ENCODE measurements at regions not wholly inside any gene's neighbourhood (a gene's known extent, or its start where the extent isn't known, plus 50 kb on each side); places are given as distances from the start of the nearest gene placed in this dataset.

DNA sequence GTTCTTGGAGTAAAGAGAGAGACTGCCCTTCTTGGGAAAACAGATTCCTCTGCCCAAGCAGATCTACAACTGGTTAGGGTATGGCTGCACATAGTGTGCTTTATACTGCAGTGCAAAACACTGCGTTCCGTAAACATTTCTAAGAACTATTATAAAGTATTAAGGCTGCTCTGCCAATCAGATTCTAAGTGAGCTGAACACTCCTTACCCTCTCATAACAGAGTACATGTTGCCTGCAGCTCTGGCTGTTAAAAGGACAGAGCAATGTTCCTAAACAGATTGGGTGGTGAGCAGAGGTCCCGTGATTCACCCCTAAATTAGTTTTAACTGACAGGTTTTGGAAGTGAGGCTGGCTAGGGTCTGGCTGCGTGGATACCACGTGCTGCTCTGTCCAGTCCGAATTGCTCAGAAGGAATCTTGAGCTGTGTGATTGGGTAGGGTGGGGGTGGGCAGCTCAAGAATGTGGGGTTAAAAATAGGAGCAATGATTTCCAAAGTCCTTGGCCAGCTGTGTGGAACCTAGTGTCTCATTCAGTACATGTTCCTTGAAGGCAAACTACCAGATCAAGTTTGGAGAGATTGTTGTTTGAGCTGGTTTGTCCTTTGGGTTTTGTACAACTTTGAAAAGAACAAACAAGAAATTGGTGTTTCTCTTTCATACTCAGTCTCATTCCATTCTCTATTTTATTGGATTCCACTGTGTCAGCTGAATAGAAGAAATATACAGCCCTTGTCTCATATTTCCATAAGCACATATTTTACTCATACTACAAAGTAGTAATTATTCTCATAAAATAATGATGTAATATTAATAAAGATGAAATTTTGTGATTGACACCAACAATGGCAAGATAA is 497.6 kb upstream of the CD180 start:
- no peaks in the 10 kb centered on the region for H3K36me3 ChIP-seq (ENCODE audit: control insufficient read depth, insufficient read depth, low read length)
- H3K9me3 ChIP-seq (ENCODE audit: control insufficient read depth, insufficient read depth, low read length), result no peaks in the 10 kb centered on the region
- H3K27ac ChIP-seq (ENCODE audit: low read depth, low read length), result no peak overlapping the region
- H3K27me3 ChIP-seq (ENCODE audit: control insufficient read depth, insufficient read depth, low read length), result no peaks in the 10 kb centered on the region
- no peak overlapping the region for H3K4me3 ChIP-seq (ENCODE audit: low read depth, low read length)
- no peak overlapping the region for H3K9ac ChIP-seq (ENCODE audit: low read depth, low read length)
- H3K4me1 ChIP-seq (ENCODE audit: control insufficient read depth, insufficient read depth, low read length), result no peaks in the 10 kb centered on the region

DNA sequence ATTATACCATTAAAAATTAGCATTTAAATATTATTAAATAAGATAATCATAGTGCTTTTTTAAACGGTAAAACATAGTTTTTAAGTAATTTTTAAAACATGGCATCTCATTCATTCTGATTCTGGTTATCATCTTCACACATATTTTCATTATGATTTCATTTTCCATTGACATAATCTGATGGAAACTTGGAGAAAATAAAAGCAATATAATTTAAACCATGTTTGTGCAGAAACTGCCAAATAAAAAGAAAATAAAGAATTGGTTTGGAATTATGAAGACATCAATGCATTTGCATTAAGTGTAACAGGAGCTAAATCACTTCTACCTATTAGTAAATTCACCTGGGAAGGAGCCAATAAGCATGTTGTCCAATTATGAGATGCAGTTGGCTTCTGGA is 490.1 kb upstream of the CD180 start:
- H3K4me1 ChIP-seq (ENCODE audit: control insufficient read depth, insufficient read depth, low read length), result no peaks in the 10 kb centered on the region
- peaks cover 8% of the 10 kb centered on the region; the same call in 1 of the 2 replicates for H3K9me3 ChIP-seq (ENCODE audit: control insufficient read depth, insufficient read depth, low read length)
- no peaks in the 10 kb centered on the region for H3K27me3 ChIP-seq (ENCODE audit: control insufficient read depth, insufficient read depth, low read length)
- no peak overlapping the region for H3K9ac ChIP-seq (ENCODE audit: low read depth, low read length)
- no peaks in the 10 kb centered on the region for H3K36me3 ChIP-seq (ENCODE audit: control insufficient read depth, insufficient read depth, low read length)
- H3K4me3 ChIP-seq (ENCODE audit: low read depth, low read length), result no peak overlapping the region
- H3K27ac ChIP-seq (ENCODE audit: low read depth, low read length), result no peak overlapping the region

DNA sequence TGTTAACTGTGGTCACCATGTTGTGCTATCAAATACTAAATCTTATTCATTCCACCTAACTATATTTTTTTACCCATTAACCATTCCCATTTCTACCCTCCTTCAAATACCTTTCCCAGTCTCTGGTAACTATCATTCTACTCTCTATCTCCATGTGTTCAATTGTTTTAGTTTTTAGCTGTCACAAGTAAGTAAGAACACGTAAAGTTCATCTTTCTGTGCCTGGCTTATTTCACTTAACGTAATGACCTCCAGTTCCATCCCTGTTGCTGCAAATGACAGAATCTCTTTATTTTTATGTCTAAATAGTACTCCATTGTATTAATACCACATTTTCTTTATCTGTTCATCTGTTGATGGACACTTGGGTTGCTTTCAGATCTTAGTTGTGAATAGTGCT is 485.1 kb upstream of the CD180 start:
- Histone ChIP-seq H3K9ac (ENCODE audit: low read depth, low read length) (no peak overlapping the region), H3K27me3 (ENCODE audit: control insufficient read depth, insufficient read depth, low read length) (no peaks in the 10 kb centered on the region), H3K9me3 (ENCODE audit: control insufficient read depth, insufficient read depth, low read length) (peaks cover 6% of the 10 kb centered on the region; the same call in 1 of the 2 replicates), H3K4me3 (ENCODE audit: low read depth, low read length) (no peak overlapping the region), H3K27ac (ENCODE audit: low read depth, low read length) (no peak overlapping the region), H3K36me3 (ENCODE audit: control insufficient read depth, insufficient read depth, low read length) (no peaks in the 10 kb centered on the region), H3K4me1 (ENCODE audit: control insufficient read depth, insufficient read depth, low read length) (peaks cover 9% of the 10 kb centered on the region)

DNA sequence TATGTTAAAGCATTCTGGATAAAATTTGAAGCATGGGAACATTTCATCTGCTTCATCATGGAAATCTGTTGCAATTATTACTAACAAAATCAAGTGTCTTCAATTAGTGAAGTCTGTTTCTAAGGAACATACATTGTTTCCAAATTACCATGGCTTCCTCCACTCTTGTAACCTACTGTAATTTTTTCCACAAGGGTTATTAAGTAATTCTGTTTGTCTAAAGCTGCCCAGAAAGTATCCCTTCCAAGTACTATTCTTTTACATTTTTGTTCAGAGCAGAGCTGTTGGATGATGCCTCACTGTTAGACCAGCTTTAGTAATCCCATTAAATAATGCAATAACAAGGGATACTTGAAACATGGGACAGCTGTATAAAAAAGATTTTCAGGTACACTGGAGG is 483.5 kb upstream of the CD180 start:
- Histone ChIP-seq H3K36me3 (ENCODE audit: control insufficient read depth, insufficient read depth, low read length) (no peaks in the 10 kb centered on the region), H3K27me3 (ENCODE audit: control insufficient read depth, insufficient read depth, low read length) (no peaks in the 10 kb centered on the region), H3K4me1 (ENCODE audit: control insufficient read depth, insufficient read depth, low read length) (peaks cover 9% of the 10 kb centered on the region), H3K9me3 (ENCODE audit: control insufficient read depth, insufficient read depth, low read length) (peaks cover 4% of the 10 kb centered on the region; the same call in 1 of the 2 replicates), H3K27ac (ENCODE audit: low read depth, low read length) (no peak overlapping the region), H3K4me3 (ENCODE audit: low read depth, low read length) (no peak overlapping the region), H3K9ac (ENCODE audit: low read depth, low read length) (no peak overlapping the region)

DNA sequence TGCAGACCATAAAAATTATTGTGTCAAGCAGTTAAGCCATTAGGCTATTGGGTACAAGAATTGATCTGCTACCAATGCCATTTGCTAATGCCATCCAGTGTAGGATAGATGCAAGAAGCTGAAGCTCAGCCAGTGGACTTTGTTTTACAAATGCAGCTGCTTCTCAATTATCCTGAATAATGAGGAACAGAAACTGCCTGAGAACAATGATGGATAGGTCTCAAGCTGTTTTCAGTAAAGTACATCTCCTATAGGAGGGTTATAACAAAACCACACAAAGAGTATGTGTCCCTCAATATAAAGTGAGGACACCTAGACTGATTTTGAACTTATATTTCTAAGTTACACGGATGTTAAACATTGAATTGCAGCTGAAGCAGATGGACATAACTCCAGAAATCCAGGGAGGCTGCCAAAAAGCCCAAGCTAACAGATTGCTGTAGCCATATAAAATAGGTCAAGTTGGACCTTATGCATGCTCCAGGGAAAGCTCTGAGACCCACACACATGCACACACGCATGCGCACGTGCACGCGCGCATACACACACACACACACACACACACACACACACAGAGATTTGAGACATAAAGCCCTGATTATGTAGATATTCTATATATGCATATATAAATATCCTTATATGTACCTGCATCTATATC is 482.7 kb upstream of the CD180 start:
- H3K9ac ChIP-seq (ENCODE audit: low read depth, low read length), result no peak overlapping the region
- no peak overlapping the region for H3K27ac ChIP-seq (ENCODE audit: low read depth, low read length)
- H3K27me3 ChIP-seq (ENCODE audit: control insufficient read depth, insufficient read depth, low read length), result no peaks in the 10 kb centered on the region
- no peak overlapping the region for H3K4me3 ChIP-seq (ENCODE audit: low read depth, low read length)
- H3K4me1 ChIP-seq (ENCODE audit: control insufficient read depth, insufficient read depth, low read length), result peaks cover 9% of the 10 kb centered on the region
- peaks cover 4% of the 10 kb centered on the region; the same call in 1 of the 2 replicates for H3K9me3 ChIP-seq (ENCODE audit: control insufficient read depth, insufficient read depth, low read length)
- no peaks in the 10 kb centered on the region for H3K36me3 ChIP-seq (ENCODE audit: control insufficient read depth, insufficient read depth, low read length)

DNA sequence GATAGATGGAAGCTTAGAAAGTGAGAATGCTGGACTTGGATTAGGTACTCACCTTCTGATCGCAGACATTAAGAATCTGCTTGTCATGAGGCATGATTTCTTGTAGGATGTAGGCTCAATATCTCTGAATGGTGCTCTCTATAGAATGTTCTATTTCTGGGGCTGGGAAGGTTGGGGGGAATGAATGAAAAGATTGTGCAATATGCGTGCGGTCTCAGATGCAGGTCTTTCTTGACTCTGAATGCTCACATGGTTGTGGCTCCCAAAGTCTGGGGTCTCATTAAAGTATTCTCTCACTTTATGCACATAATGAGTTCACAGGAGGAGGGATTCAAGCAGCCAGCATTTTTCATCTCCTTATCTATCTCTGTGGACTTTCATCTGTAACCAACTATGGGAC is 482.0 kb upstream of the CD180 start:
- H3K36me3 ChIP-seq (ENCODE audit: control insufficient read depth, insufficient read depth, low read length), result no peaks in the 10 kb centered on the region
- H3K27ac ChIP-seq (ENCODE audit: low read depth, low read length), result no peak overlapping the region
- H3K4me1 ChIP-seq (ENCODE audit: control insufficient read depth, insufficient read depth, low read length), result peaks cover 9% of the 10 kb centered on the region
- H3K4me3 ChIP-seq (ENCODE audit: low read depth, low read length), result no peak overlapping the region
- H3K9ac ChIP-seq (ENCODE audit: low read depth, low read length), result no peak overlapping the region
- no peaks in the 10 kb centered on the region for H3K27me3 ChIP-seq (ENCODE audit: control insufficient read depth, insufficient read depth, low read length)
- H3K9me3 ChIP-seq (ENCODE audit: control insufficient read depth, insufficient read depth, low read length), result no peaks in the 10 kb centered on the region

DNA sequence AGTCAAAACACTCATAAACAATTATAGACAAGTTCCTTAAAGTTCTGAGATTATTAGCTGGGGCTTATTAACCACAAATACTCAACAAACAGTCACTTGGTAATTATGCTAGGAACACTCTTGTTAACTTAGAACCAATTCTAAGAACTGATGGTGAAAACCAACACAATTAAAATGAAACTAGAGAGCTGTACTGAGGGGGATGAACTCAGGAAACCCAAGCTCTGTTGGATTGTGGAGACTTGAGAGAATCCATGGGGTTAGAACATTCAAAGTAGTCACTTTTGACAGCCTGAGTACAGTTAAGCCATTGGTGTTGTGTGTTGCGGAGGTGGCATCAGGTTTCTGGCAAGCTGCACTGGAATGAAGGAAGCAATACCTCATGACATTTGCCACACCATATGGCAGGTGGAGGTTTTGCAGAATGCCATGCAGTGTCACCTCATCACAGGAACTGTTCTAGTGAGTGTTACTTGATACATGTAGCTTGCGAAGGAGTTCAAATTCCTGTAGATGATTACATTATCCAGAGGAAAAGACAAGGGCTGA is 480.9 kb upstream of the CD180 start:
- H3K27ac ChIP-seq (ENCODE audit: low read depth, low read length), result no peak overlapping the region
- no peaks in the 10 kb centered on the region for H3K27me3 ChIP-seq (ENCODE audit: control insufficient read depth, insufficient read depth, low read length)
- H3K9ac ChIP-seq (ENCODE audit: low read depth, low read length), result no peak overlapping the region
- no peaks in the 10 kb centered on the region for H3K36me3 ChIP-seq (ENCODE audit: control insufficient read depth, insufficient read depth, low read length)
- peaks cover 9% of the 10 kb centered on the region for H3K4me1 ChIP-seq (ENCODE audit: control insufficient read depth, insufficient read depth, low read length)
- no peaks in the 10 kb centered on the region for H3K9me3 ChIP-seq (ENCODE audit: control insufficient read depth, insufficient read depth, low read length)
- H3K4me3 ChIP-seq (ENCODE audit: low read depth, low read length), result no peak overlapping the region

DNA sequence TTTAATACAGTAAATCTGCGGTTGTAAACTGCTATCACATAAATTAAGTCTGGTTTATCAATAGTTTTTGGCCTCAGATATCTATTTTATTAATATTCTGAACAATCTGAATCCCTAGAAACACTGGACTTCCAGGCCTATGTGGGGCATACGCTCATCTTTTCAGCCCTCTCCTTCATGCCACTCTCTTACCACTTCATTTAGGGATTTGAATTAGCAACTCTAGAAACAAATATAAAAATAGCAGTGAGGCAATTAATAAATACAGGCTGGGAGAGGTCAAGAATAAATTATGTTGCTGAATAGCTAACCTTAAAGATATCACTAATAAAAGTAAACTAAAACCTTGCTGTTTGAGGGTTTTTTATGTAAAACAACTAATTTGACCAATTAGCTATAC is 480.3 kb upstream of the CD180 start:
- H3K4me1 ChIP-seq (ENCODE audit: control insufficient read depth, insufficient read depth, low read length), result peaks cover 9% of the 10 kb centered on the region
- H3K4me3 ChIP-seq (ENCODE audit: low read depth, low read length), result no peak overlapping the region
- no peak overlapping the region for H3K27ac ChIP-seq (ENCODE audit: low read depth, low read length)
- H3K27me3 ChIP-seq (ENCODE audit: control insufficient read depth, insufficient read depth, low read length), result no peaks in the 10 kb centered on the region
- no peaks in the 10 kb centered on the region for H3K9me3 ChIP-seq (ENCODE audit: control insufficient read depth, insufficient read depth, low read length)
- no peaks in the 10 kb centered on the region for H3K36me3 ChIP-seq (ENCODE audit: control insufficient read depth, insufficient read depth, low read length)
- no peak overlapping the region for H3K9ac ChIP-seq (ENCODE audit: low read depth, low read length)

DNA sequence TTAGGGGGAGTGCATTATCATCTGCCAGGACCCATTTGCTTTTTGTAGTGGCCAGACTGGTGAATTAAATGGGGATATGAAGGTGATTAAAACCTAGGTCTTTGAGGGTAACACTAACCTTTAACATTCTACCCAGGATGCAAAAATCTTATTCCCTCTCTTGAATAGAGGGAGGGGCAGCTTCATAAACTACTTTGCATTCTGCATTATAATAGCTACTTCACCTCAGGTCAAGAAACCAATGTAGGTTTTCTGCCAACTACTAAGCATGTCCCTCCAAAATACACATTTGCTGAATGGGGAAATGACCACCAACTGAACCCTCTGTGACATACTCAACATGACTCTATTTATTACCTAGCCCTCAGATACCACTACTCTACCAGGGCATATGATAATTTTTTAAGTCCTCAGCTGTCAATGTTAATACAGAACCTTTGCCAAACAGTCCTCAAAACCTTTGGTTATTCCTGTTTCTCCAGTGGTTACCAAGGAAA is 477.6 kb upstream of the CD180 start:
- no peaks in the 10 kb centered on the region for H3K36me3 ChIP-seq (ENCODE audit: control insufficient read depth, insufficient read depth, low read length)
- no peak overlapping the region for H3K27ac ChIP-seq (ENCODE audit: low read depth, low read length)
- no peak overlapping the region for H3K9ac ChIP-seq (ENCODE audit: low read depth, low read length)
- peaks cover 5% of the 10 kb centered on the region for H3K4me1 ChIP-seq (ENCODE audit: control insufficient read depth, insufficient read depth, low read length)
- H3K9me3 ChIP-seq (ENCODE audit: control insufficient read depth, insufficient read depth, low read length), result no peaks in the 10 kb centered on the region; the same call in 1 of the 2 replicates
- no peaks in the 10 kb centered on the region for H3K27me3 ChIP-seq (ENCODE audit: control insufficient read depth, insufficient read depth, low read length)
- H3K4me3 ChIP-seq (ENCODE audit: low read depth, low read length), result no peak overlapping the region

DNA sequence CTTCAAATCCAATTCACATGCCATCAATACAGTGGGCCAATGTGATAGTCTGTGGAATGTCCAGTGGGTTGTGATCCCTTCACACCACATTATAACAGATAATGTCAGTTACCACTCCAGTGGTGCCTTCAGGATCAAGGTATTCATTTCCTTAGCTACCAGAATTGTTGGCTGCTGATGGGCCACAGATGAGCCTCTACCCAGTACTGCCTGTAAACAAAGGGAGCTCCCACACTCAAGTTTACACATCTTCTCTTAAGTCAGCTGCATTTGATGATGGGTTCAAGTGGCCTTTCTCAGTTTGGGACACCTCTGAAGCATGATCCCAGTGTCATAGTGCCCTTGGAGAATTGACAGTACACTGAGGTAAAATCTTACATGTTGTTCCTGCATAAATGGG is 477.0 kb upstream of the CD180 start:
- no peaks in the 10 kb centered on the region; the same call in 1 of the 2 replicates for H3K4me1 ChIP-seq (ENCODE audit: control insufficient read depth, insufficient read depth, low read length)
- no peaks in the 10 kb centered on the region; the same call in 1 of the 2 replicates for H3K9me3 ChIP-seq (ENCODE audit: control insufficient read depth, insufficient read depth, low read length)
- no peak overlapping the region for H3K4me3 ChIP-seq (ENCODE audit: low read depth, low read length)
- H3K36me3 ChIP-seq (ENCODE audit: control insufficient read depth, insufficient read depth, low read length), result no peaks in the 10 kb centered on the region
- no peak overlapping the region for H3K27ac ChIP-seq (ENCODE audit: low read depth, low read length)
- no peaks in the 10 kb centered on the region for H3K27me3 ChIP-seq (ENCODE audit: control insufficient read depth, insufficient read depth, low read length)
- no peak overlapping the region for H3K9ac ChIP-seq (ENCODE audit: low read depth, low read length)

DNA sequence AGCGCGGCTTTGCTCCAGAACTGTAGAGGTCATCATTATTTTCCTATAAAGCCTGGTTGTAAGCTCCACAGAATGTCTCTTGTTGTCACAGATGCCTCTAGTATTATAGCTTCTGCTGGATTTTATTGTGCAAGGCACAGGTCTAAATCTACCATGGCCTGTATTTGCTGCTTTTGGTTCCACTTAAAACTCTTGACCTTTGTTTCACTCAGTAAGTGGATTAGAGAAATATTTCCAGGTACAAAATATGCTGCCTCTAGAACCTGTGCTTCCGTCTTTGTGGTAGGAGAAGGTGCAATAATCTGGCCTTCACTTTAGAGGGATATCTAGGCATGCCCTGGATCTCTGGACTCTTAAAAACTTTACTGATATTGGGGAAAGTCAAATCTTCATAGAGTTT is 476.6 kb upstream of the CD180 start:
- no peaks in the 10 kb centered on the region; the same call in 1 of the 2 replicates for H3K9me3 ChIP-seq (ENCODE audit: control insufficient read depth, insufficient read depth, low read length)
- H3K4me1 ChIP-seq (ENCODE audit: control insufficient read depth, insufficient read depth, low read length), result no peaks in the 10 kb centered on the region
- no peaks in the 10 kb centered on the region for H3K36me3 ChIP-seq (ENCODE audit: control insufficient read depth, insufficient read depth, low read length)
- H3K9ac ChIP-seq (ENCODE audit: low read depth, low read length), result no peak overlapping the region
- H3K4me3 ChIP-seq (ENCODE audit: low read depth, low read length), result no peak overlapping the region
- no peak overlapping the region for H3K27ac ChIP-seq (ENCODE audit: low read depth, low read length)
- H3K27me3 ChIP-seq (ENCODE audit: control insufficient read depth, insufficient read depth, low read length), result no peaks in the 10 kb centered on the region

Measured in HUES48 (cell line).